GM21367 (cell line): ENCODE measurements at regions not wholly inside any gene's neighbourhood (a gene's known extent, or its start where the extent isn't known, plus 50 kb on each side); places are given as distances from the start of the nearest gene placed in this dataset.

Experiments used
- ATAC-seq: cut with Tn5 transposase; IDR thresholded peaks from one replicate; pipeline ENCODE4 v1.9.1; 2021; ENCODE audit not compliant: unreplicated experiment

DNA sequence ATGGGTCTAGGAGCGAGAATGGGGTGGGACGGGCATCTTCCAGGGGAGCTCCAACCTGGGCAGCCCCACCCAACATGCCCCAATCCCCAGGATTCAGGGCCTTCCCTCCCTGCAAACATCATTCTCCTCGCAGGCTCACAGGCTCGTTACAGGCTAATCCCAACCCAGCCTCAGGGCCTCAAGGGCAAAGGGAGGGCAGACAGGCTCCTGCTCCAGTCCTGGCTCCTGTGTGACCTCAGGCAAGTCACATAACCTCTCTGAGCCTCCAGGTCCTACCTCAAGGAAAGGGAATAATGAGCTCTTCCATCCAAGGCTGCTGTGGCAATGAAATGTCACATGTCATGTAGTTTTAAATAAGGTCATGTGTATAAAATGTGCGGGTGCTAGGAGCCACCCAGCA lies 186.5 kb upstream of the TNRC6C start:
- no peak for ATAC-seq

GRCh38 chr17:77772461-77772897 lies 186.0 kb upstream of the TNRC6C start:
- ATAC-seq: no peak

- ATAC-seq: no peak
Measured at GRCh38 chr17:77772899-77773358, 185.6 kb upstream of the TNRC6C start.

GRCh38 chr17:77774182-77774581 lies 184.3 kb upstream of the TNRC6C start:
- ATAC-seq: no peak

DNA sequence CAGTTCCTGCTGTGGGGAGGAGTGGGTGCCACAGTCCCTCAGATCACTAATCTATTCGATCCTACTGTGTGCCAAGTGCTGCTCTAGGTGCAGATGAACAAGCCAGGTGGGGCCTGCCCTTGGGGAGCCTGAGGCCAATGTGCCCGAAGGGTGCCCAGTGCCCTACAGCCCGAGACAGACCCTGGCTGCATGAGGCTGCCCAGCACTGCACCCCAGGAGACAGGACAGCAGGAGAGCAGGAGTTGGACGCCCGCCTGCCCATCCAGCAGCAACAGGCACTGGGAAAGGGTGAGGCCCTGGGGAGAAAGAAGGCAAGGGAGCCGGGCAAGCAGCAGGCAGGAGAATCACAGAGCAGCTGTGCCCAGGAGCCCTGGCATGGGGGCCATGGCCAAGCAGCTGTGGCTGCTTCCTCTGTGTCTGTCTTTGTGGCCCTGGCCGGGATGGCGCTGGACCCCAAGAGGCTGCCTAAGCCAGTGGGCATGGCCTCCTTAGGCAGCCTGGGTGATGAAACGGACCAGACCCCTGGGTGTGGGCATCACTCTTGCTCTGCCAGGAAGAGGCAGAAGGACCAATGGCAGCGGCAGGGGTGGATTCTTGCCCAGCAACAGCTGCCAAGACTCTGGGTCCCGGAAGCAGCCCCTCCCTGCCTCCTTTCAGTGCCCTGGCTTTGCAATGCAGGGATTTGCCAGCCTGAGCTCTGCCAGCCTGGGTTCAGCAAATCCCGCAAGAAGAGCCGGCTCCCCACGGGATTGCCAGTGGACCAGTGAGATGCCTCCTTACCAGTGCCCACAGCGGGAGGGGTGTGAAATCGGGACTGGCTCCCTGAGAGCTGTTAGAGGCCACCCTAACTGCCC lies 179.6 kb upstream of the TNRC6C start:
- ATAC-seq: no peak

GRCh38 chr17:77779711-77780539 lies 178.6 kb upstream of the TNRC6C start:
- ATAC-seq: no peak

DNA sequence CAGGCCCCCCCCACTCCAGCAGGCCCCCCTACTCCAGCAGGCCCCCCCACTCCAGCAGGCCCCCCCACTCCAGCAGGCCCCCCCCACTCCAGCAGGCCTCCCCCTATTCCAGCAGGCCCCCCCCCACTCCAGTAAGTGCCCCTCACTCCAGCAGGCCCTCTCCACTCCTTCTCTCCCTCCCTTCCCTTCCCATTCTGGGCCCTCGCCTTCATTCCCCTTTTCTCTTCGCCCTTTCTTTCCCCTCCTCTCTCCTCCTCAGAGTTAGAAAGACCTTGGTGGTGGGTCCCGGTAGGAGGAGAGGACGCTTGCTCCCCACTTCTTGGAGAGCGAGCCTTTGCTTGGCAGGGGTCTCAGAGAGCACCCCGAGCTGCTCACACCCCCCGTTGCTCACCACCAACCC lies 177.0 kb upstream of the TNRC6C start:
- ATAC-seq: no peak

DNA sequence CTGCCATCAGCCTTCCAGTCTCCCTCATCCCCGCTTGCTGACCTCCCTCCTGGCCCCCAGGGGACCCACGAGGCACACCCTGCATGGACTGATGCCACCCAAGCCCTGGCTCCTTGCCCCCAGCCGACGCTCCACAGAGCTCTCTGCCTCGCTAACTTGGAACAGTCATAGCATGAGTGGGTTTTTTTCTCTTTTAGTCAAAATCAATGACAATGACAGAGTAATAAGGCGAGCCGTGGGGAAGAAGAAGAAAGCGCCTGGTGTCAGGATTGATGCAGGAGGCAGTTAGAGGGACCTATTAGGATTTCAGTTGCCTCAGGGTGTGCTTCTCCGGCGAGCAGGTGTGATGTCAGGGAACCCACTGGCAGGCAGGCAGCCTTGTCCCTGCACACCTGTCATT lies 176.3 kb upstream of the TNRC6C start:
- ATAC-seq: no peak

GRCh38 chr17:77782611-77783010 lies 175.9 kb upstream of the TNRC6C start:
- ATAC-seq: no peak

DNA sequence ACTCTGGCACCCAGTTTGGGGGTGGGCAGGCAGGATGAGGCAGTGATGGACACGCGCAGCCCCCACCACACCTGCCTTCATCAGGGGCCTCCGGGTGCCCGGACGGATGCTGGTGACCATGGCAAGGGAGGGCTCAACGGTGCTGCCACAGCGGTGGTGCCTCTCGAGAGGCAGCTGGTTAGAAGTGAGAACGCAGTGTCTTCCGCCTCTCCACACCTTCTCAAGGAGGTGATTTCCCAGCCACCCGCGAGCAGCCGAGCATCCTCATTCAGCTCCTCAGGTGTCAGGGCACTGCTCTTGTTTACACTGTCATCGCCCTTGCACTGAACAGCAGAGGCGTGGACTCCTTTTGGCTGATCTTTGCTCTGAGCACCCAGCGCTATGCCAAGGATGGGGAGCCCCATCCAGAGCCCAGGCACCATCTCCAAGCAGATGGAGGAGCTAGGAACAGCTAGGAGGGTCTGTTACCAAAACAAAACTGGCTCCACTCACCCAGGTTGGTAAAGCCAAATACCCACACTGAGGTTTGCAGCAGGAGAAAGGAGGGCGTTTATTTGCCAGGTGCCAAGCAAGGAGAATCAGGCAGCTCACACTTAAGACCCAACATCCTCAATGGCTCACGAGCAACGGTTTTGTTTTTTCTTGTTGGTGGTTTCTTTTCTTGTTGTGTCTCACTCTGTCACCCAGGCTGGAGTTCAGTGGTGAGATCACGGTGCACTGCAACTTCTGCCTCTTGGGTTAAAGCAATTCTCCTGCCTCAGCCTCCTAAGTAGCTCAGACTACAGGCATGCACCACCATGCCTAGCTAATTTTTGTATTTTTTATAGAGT lies 174.3 kb upstream of the TNRC6C start:
- no peak for ATAC-seq

GRCh38 chr17:77785312-77785905 lies 173.1 kb upstream of the TNRC6C start:
- no peak for ATAC-seq

GRCh38 chr17:77786090-77786489 lies 172.4 kb upstream of the TNRC6C start:
- ATAC-seq: no peak

GRCh38 chr17:77786740-77787505 lies 171.6 kb upstream of the TNRC6C start:
- ATAC-seq: no peak

- ATAC-seq: no peak
Measured at GRCh38 chr17:77790143-77790829, 168.2 kb upstream of the TNRC6C start.

- no peak for ATAC-seq
Measured at GRCh38 chr17:77792626-77793025, 165.9 kb upstream of the TNRC6C start.

DNA sequence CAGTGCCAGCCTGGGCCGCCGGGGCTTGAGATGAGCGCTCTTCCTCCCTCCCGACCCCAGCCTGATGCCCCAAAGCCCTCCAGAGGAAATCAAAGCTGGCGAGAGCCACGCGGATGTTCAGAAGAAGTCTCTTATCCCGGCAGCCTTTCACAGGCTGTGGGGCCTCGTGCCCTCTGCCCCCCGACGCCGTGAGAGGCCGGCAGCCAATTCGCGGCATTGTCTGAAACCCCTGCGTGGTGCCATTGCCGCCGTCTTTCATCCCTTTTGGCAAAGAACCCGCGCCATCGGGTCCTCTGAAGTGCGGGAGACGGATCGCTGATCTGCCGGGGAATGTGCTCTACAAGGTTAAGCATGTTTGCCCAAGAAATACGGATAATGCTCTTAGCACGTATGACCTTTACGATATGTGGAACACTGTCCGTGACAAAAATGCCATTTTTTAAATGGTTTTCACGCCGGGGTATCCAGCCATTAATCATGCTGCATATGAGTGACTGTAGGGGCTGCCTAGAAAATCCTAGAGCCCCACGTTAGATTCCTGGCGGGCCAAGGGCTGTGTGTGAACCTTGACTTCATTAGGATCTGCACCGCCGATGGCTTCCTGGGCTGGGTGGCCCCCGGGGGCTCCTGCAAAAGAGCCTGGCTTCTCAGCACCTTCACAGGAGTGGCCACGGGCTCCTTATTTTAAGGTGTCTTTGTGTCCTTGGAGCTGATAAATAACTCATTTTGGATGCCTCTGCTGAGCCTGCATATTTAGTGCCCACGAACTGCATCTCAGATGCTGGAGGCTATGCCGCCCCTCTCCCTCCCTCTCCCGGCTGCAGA lies 165.1 kb upstream of the TNRC6C start:
- ATAC-seq: no peak

GRCh38 chr17:77793971-77794235 lies 164.6 kb upstream of the TNRC6C start:
- ATAC-seq: no peak

DNA sequence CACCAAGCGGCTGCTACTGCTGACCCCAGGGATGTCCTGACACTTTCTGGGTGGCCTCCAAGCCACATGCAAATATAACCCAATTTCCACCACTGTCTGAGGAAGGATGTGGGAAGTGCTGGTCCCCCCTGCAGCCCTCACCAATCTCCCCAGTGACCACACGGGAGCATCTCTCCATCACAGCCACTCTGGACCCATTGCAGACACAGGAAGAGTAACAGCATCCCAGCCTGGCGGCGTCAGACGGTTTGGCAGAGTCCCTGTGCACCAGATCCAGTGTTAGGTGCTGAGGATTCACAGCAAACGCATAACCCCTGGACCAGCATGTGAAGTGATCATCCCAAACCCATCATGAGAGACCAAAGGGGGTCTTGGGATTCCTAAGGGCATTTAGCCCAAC lies 163.7 kb upstream of the TNRC6C start:
- no peak for ATAC-seq

GRCh38 chr17:77795685-77796084 lies 162.8 kb upstream of the TNRC6C start:
- ATAC-seq: no peak
